HEK293T (cell line): ENCODE measurements at regions not wholly inside any gene's neighbourhood (a gene's known extent, or its start where the extent isn't known, plus 50 kb on each side); places are given as distances from the start of the nearest gene placed in this dataset.

Experiments used
- ARNT ChIP-seq: fragments of 450-650 bp; IDR thresholded peaks from 2 replicates; pipeline ENCODE4 v1.6.1; 2017; ENCODE audit warnings: mild to moderate bottlenecking
- BHLHE40 ChIP-seq: fragments of 450-650 bp; IDR thresholded peaks from 2 replicates; pipeline ENCODE4 v1.6.1; 2016; ENCODE audit warnings: mild to moderate bottlenecking, moderate library complexity, borderline replicate concordance
- CTBP1 ChIP-seq: fragments of 450-650 bp; IDR thresholded peaks from 2 replicates; pipeline ENCODE4 v1.6.1; 2016; ENCODE audit warnings: borderline replicate concordance
- ELF4 ChIP-seq: fragments of 450-650 bp; IDR thresholded peaks from 2 replicates; pipeline ENCODE4 v1.6.1; 2017; ENCODE audit warnings: antibody characterized with exemption
- FOXK2 ChIP-seq: fragments of 450-650 bp; IDR thresholded peaks from 2 replicates; pipeline ENCODE4 v1.6.1; 2016; ENCODE audit warnings: mild to moderate bottlenecking
- FOXM1 ChIP-seq: fragments of 450-650 bp; IDR thresholded peaks from 2 replicates; pipeline ENCODE4 v1.6.1; 2017; ENCODE audit warnings: mild to moderate bottlenecking, borderline replicate concordance
- LEF1 ChIP-seq: fragments of 450-650 bp; IDR thresholded peaks from 2 replicates; pipeline ENCODE4 v1.6.1; 2017; ENCODE audit warnings: mild to moderate bottlenecking, borderline replicate concordance
- NFRKB ChIP-seq: fragments of 450-650 bp; IDR thresholded peaks from 2 replicates; pipeline ENCODE4 v1.6.1; 2016; ENCODE audit warnings: mild to moderate bottlenecking, moderate library complexity
- PKNOX1 ChIP-seq: fragments of 450-650 bp; IDR thresholded peaks from 2 replicates; pipeline ENCODE4 v1.6.1; 2016
- SP1 ChIP-seq: fragments of 450-650 bp; IDR thresholded peaks from 2 replicates; pipeline ENCODE4 v1.6.1; 2017
- SUZ12 ChIP-seq: fragments of 450-650 bp; IDR thresholded peaks from 2 replicates; pipeline ENCODE4 v1.6.1; 2016; ENCODE audit warnings: mild to moderate bottlenecking
- TARDBP ChIP-seq: fragments of 450-650 bp; IDR thresholded peaks from 2 replicates; pipeline ENCODE4 v1.6.1; 2016
- ZNF384 ChIP-seq: fragments of 450-650 bp; IDR thresholded peaks from 2 replicates; pipeline ENCODE4 v1.6.1; 2016

GRCh38 chr2:216774180-216774579, 78.8 kb upstream of the IGFBP5 start:
- no peak for TF ChIP-seq ELF4
- TF ChIP-seq ZNF384, result no peak
- no peak for TF ChIP-seq CTBP1
- TF ChIP-seq BHLHE40, result no peak
- TF ChIP-seq ARNT, result no peak
- TF ChIP-seq SUZ12, result no peak
- no peak for TF ChIP-seq TARDBP
- TF ChIP-seq PKNOX1, result no peak
- no peak for TF ChIP-seq SP1
- no peak for TF ChIP-seq FOXK2
- no peak for TF ChIP-seq FOXM1
- TF ChIP-seq NFRKB, result no peak
- no peak for TF ChIP-seq LEF1
